ENCODE measurements at regions not wholly inside any gene's neighbourhood (a gene's known extent, or its start where the extent isn't known, plus 50 kb on each side); places are given as distances from the start of the nearest gene placed in this dataset.
A peak's percentile ranks its signal among the peaks of the same experiment; 100 is the strongest.

GRCh38 chr5:107302441-107302840 lies 368.3 kb downstream of the EFNA5 start:
- no peak for DNase-seq
- CTCF ChIA-PET = no interaction called here
- POLR2A ChIA-PET = no interaction called here
- H3K4me3 ChIP-seq (ENCODE audit: low read length) = no peak overlapping the region
- no peaks in the 10 kb centered on the region for H3K9me3 ChIP-seq (ENCODE audit: low read length)
- no peaks in the 10 kb centered on the region for H3K4me1 ChIP-seq (ENCODE audit: insufficient read depth, low read length)
- no peaks in the 10 kb centered on the region for H3K36me3 Mint-ChIP-seq
- H3K4me3 Mint-ChIP-seq = no peak overlapping the region
- H3K27me3 Mint-ChIP-seq = peaks cover 0 to 1% of the 10 kb centered on the region in 2 donors
- H3K36me3 ChIP-seq (ENCODE audit: insufficient read depth, low read length) = no peaks in the 10 kb centered on the region
- no peak overlapping the region for H3K27ac Mint-ChIP-seq
- no peak overlapping the region for H3K27ac ChIP-seq (ENCODE audit: low read depth, low read length)
- peaks cover under 1 to 4% (median 2%) of the 10 kb centered on the region in 3 donors for H3K4me1 Mint-ChIP-seq
- no peaks in the 10 kb centered on the region for H3K9me3 Mint-ChIP-seq
- H3K27me3 ChIP-seq (ENCODE audit: insufficient read depth, low read length, poor library complexity, severe bottlenecking) = no peaks in the 10 kb centered on the region

GRCh38 chr5:107301999-107302398 lies 368.7 kb downstream of the EFNA5 start:
- no peak for DNase-seq
- no peak overlapping the region for H3K27ac ChIP-seq (ENCODE audit: low read depth, low read length)
- Mint-ChIP-seq H3K27me3 (peaks cover 0 to 1% of the 10 kb centered on the region in 2 donors), H3K4me1 (peaks cover 5 to 8% (median 6%) of the 10 kb centered on the region in 3 donors), H3K36me3 (no peaks in the 10 kb centered on the region), H3K9me3 (no peaks in the 10 kb centered on the region), H3K27ac (no peak overlapping the region), H3K4me3 (no peak overlapping the region)
- no peaks in the 10 kb centered on the region for H3K27me3 ChIP-seq (ENCODE audit: insufficient read depth, low read length, poor library complexity, severe bottlenecking)
- no peaks in the 10 kb centered on the region for H3K4me1 ChIP-seq (ENCODE audit: insufficient read depth, low read length)
- H3K4me3 ChIP-seq (ENCODE audit: low read length) = no peak overlapping the region
- CTCF ChIA-PET = no interaction called here
- H3K36me3 ChIP-seq (ENCODE audit: insufficient read depth, low read length) = no peaks in the 10 kb centered on the region
- H3K9me3 ChIP-seq (ENCODE audit: low read length) = no peaks in the 10 kb centered on the region
- POLR2A ChIA-PET = no interaction called here

- H3K4me1 ChIP-seq (ENCODE audit: insufficient read depth, low read length) = no peaks in the 10 kb centered on the region
- H3K36me3 Mint-ChIP-seq = no peaks in the 10 kb centered on the region
- no peaks in the 10 kb centered on the region for H3K27me3 Mint-ChIP-seq
- H3K4me1 Mint-ChIP-seq = peaks cover 17 to 19% (median 18%) of the 10 kb centered on the region in 3 donors
- H3K27ac ChIP-seq (ENCODE audit: low read depth, low read length) = no peak overlapping the region
- no peaks in the 10 kb centered on the region for H3K9me3 ChIP-seq (ENCODE audit: low read length)
- no peaks in the 10 kb centered on the region for H3K36me3 ChIP-seq (ENCODE audit: insufficient read depth, low read length)
- ChIA-PET POLR2A (no interaction called here), CTCF (no interaction called here)
- H3K27ac Mint-ChIP-seq = no peak overlapping the region
- H3K27me3 ChIP-seq (ENCODE audit: insufficient read depth, low read length, poor library complexity, severe bottlenecking) = no peaks in the 10 kb centered on the region
- H3K9me3 Mint-ChIP-seq = no peaks in the 10 kb centered on the region
- no peak for DNase-seq
- H3K4me3 Mint-ChIP-seq = no peak overlapping the region
- H3K4me3 ChIP-seq (ENCODE audit: low read length) = no peak overlapping the region
Observed at GRCh38 chr5:107300721-107301327, 369.9 kb downstream of the EFNA5 start.

DNA sequence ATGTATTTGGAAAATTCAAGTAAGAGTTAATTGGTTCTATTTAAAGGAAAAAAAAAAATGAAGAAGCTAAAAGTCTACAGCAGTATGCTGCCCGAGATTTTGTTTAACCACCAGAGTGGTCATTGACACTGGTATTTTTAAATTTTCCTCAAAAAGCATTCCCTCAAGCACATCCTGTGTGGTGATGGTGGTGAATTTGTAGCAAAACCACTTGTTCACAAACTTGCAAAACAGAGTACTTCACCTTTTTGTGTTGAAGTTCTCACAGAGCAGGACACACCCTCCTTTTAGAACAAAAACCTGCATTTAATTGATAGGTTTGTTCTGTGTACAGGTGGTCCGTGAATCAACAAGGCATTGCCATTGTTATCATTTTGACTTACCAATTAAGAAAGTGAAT lies 374.2 kb downstream of the EFNA5 start:
- no peaks in the 10 kb centered on the region for H3K9me3 Mint-ChIP-seq
- ChIA-PET POLR2A (no interaction called here), CTCF (interaction anchor here (1.0 kb wide), 1 partner anchor 12 kb away, joined by 3 read pairs; no protein-coding TSS in a partner anchor)
- DNase-seq = peak in 1 of 5 donors; percentile 18
- H3K4me1 Mint-ChIP-seq = peaks cover 25 to 31% (median 26%) of the 10 kb centered on the region in 3 donors
- H3K27ac ChIP-seq (ENCODE audit: low read depth, low read length) = no peak overlapping the region
- H3K36me3 Mint-ChIP-seq = no peaks in the 10 kb centered on the region
- no peaks in the 10 kb centered on the region for H3K36me3 ChIP-seq (ENCODE audit: insufficient read depth, low read length)
- H3K4me1 ChIP-seq (ENCODE audit: insufficient read depth, low read length) = no peaks in the 10 kb centered on the region
- H3K27me3 ChIP-seq (ENCODE audit: insufficient read depth, low read length, poor library complexity, severe bottlenecking) = no peaks in the 10 kb centered on the region
- H3K27me3 Mint-ChIP-seq = no peaks in the 10 kb centered on the region
- H3K4me3 Mint-ChIP-seq = peak overlapping the region in 6 of 7 donors; percentile 21 to 61 (median 44)
- H3K4me3 ChIP-seq (ENCODE audit: low read length) = no peak overlapping the region
- no peaks in the 10 kb centered on the region for H3K9me3 ChIP-seq (ENCODE audit: low read length)
- no peak overlapping the region for H3K27ac Mint-ChIP-seq

DNA sequence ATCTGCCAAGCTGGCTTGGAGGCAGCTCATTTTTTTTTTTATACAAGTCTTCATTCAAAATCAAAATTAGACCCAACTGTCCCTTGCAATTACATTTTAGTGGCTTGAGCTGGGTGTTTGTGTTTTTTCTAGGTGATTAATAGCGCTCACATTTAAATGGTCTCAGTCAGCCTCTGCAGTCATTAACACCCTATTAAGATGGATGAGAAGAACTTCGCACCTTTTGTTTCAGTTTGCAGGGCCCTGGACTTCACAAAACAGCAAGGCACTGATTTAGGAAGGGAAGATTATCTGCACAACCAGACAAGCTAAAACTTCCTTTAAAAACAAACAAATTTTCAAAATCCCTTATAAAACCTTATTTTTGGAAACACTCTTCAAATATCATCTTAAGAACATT lies 374.8 kb downstream of the EFNA5 start:
- H3K27me3 ChIP-seq (ENCODE audit: insufficient read depth, low read length, poor library complexity, severe bottlenecking) = no peaks in the 10 kb centered on the region
- no peak overlapping the region for H3K4me3 ChIP-seq (ENCODE audit: low read length)
- no peak for DNase-seq
- H3K9me3 ChIP-seq (ENCODE audit: low read length) = no peaks in the 10 kb centered on the region
- H3K4me1 ChIP-seq (ENCODE audit: insufficient read depth, low read length) = no peaks in the 10 kb centered on the region
- H3K36me3 ChIP-seq (ENCODE audit: insufficient read depth, low read length) = no peaks in the 10 kb centered on the region
- Mint-ChIP-seq H3K27ac (no peak overlapping the region), H3K4me3 (peak overlapping the region in 6 of 7 donors; percentile 21 to 61 (median 44)), H3K4me1 (peaks cover 25 to 31% (median 26%) of the 10 kb centered on the region in 3 donors), H3K27me3 (no peaks in the 10 kb centered on the region), H3K9me3 (no peaks in the 10 kb centered on the region), H3K36me3 (no peaks in the 10 kb centered on the region)
- no peak overlapping the region for H3K27ac ChIP-seq (ENCODE audit: low read depth, low read length)
- ChIA-PET CTCF (interaction anchor here (1.0 kb wide), 1 partner anchor 11 kb away, joined by 3 read pairs; no protein-coding TSS in a partner anchor), POLR2A (no interaction called here)

GRCh38 chr5:107294669-107295068 lies 376.1 kb downstream of the EFNA5 start:
- no peaks in the 10 kb centered on the region for H3K27me3 Mint-ChIP-seq
- Histone ChIP-seq H3K36me3 (ENCODE audit: insufficient read depth, low read length) (no peaks in the 10 kb centered on the region), H3K4me3 (ENCODE audit: low read length) (no peak overlapping the region), H3K27me3 (ENCODE audit: insufficient read depth, low read length, poor library complexity, severe bottlenecking) (no peaks in the 10 kb centered on the region), H3K9me3 (ENCODE audit: low read length) (no peaks in the 10 kb centered on the region), H3K27ac (ENCODE audit: low read depth, low read length) (no peak overlapping the region), H3K4me1 (ENCODE audit: insufficient read depth, low read length) (no peaks in the 10 kb centered on the region)
- H3K36me3 Mint-ChIP-seq = no peaks in the 10 kb centered on the region
- no peak for DNase-seq
- no peak overlapping the region for H3K4me3 Mint-ChIP-seq
- H3K27ac Mint-ChIP-seq = no peak overlapping the region
- ChIA-PET CTCF (interaction anchor here (1.3 kb wide), 1 partner anchor 10 kb away, joined by 3 read pairs; no protein-coding TSS in a partner anchor), POLR2A (no interaction called here)
- peaks cover 25 to 31% (median 26%) of the 10 kb centered on the region in 3 donors for H3K4me1 Mint-ChIP-seq
- no peaks in the 10 kb centered on the region for H3K9me3 Mint-ChIP-seq

- POLR2A ChIA-PET = no interaction called here
- Histone ChIP-seq H3K36me3 (ENCODE audit: insufficient read depth, low read length) (no peaks in the 10 kb centered on the region), H3K4me1 (ENCODE audit: insufficient read depth, low read length) (no peaks in the 10 kb centered on the region), H3K27me3 (ENCODE audit: insufficient read depth, low read length, poor library complexity, severe bottlenecking) (no peaks in the 10 kb centered on the region), H3K27ac (ENCODE audit: low read depth, low read length) (no peak overlapping the region), H3K9me3 (ENCODE audit: low read length) (no peaks in the 10 kb centered on the region), H3K4me3 (ENCODE audit: low read length) (no peak overlapping the region)
- DNase-seq = no peak
- no peak overlapping the region for H3K4me3 Mint-ChIP-seq
- H3K27me3 Mint-ChIP-seq = no peaks in the 10 kb centered on the region
- peaks cover 0 to 1% (median 0%) of the 10 kb centered on the region in 3 donors for H3K36me3 Mint-ChIP-seq
- peaks cover 25 to 34% (median 26%) of the 10 kb centered on the region in 3 donors for H3K4me1 Mint-ChIP-seq
- CTCF ChIA-PET = interaction anchor here (1.3 kb wide), 1 partner anchor 10 kb away, joined by 3 read pairs; no protein-coding TSS in a partner anchor
- no peaks in the 10 kb centered on the region for H3K9me3 Mint-ChIP-seq
- no peak overlapping the region for H3K27ac Mint-ChIP-seq
Observed at GRCh38 chr5:107294211-107294550, 376.6 kb downstream of the EFNA5 start.

- ChIA-PET POLR2A (no interaction called here), CTCF (interaction anchor here (1.3 kb wide), 1 partner anchor 9 kb away, joined by 3 read pairs; no protein-coding TSS in a partner anchor)
- Histone ChIP-seq H3K9me3 (ENCODE audit: low read length) (no peaks in the 10 kb centered on the region), H3K27me3 (ENCODE audit: insufficient read depth, low read length, poor library complexity, severe bottlenecking) (no peaks in the 10 kb centered on the region), H3K36me3 (ENCODE audit: insufficient read depth, low read length) (no peaks in the 10 kb centered on the region), H3K4me3 (ENCODE audit: low read length) (no peak overlapping the region), H3K27ac (ENCODE audit: low read depth, low read length) (no peak overlapping the region), H3K4me1 (ENCODE audit: insufficient read depth, low read length) (no peaks in the 10 kb centered on the region)
- no peak for DNase-seq
- peaks cover 0 to 1% (median 0%) of the 10 kb centered on the region in 3 donors for H3K36me3 Mint-ChIP-seq
- H3K27me3 Mint-ChIP-seq = no peaks in the 10 kb centered on the region
- peaks cover 25 to 34% (median 26%) of the 10 kb centered on the region in 3 donors for H3K4me1 Mint-ChIP-seq
- H3K4me3 Mint-ChIP-seq = no peak overlapping the region
- no peaks in the 10 kb centered on the region for H3K9me3 Mint-ChIP-seq
- no peak overlapping the region for H3K27ac Mint-ChIP-seq
Observed at GRCh38 chr5:107293541-107294210, 377.1 kb downstream of the EFNA5 start.

All from CD8-positive, alpha-beta memory T cell (primary cell).